PC-9 (cell line): ENCODE measurements at regions not wholly inside any gene's neighbourhood (a gene's known extent, or its start where the extent isn't known, plus 50 kb on each side); places are given as distances from the start of the nearest gene placed in this dataset.

Experiments used
- BruUV-seq: library from RNA; stranded (reverse); fragments of 400-500 nt; replicated peaks from 2 replicates; lab custom pipeline; 2021; lab: Mats Ljungman, UMichigan
- CTCF ChIA-PET: fragments of 300-600 bp; sonication (Branson Sonifier 250); formaldehyde crosslinking; loops from one replicate; lab custom pipeline; 2022; ENCODE audit warnings: antibody characterized with exemption; lab: Charles Lee
- POLR2A ChIA-PET: fragments of 300-600 bp; sonication (Branson Sonifier 250); formaldehyde crosslinking; loops from one replicate; lab custom pipeline; 2022; ENCODE audit warnings: antibody characterized with exemption; ENCODE audit not compliant: unreplicated experiment; lab: Charles Lee
- DNase-seq, 2 experiments: peaks; one replicate each; pipeline versions ENCODE4 v3.0.0 to v3.0.0-alpha.2; 2015 to 2022; ENCODE audit warnings: mixed read lengths in 1 of 2
- H2AFZ ChIP-seq: fragments of 200-600 bp; sonication (generic); 2 replicates; pipeline ENCODE4 v1.8.1; 2017; ENCODE audit warnings: antibody characterized with exemption
- H3F3A ChIP-seq: fragments of 200-600 bp; sonication (generic); 2 replicates; pipeline ENCODE4 v1.8.1; 2017; ENCODE audit warnings: antibody characterized with exemption, mild to moderate bottlenecking, low read depth; ENCODE audit not compliant: insufficient read depth
- H3K27ac ChIP-seq: fragments of 200-600 bp; sonication (generic); 2 replicates; pipeline ENCODE4 v1.6.1; 2016; ENCODE audit warnings: mixed run types
- H3K27me3 ChIP-seq: fragments of 200-600 bp; sonication (generic); 2 replicates; pipeline ENCODE4 v1.6.1; 2016; ENCODE audit warnings: low read depth, mixed run types; ENCODE audit not compliant: insufficient read depth
- H3K36me3 ChIP-seq: fragments of 200-600 bp; sonication (generic); 2 replicates; pipeline ENCODE4 v1.6.1; 2016; ENCODE audit warnings: low read depth, mixed run types
- H3K4me1 ChIP-seq: fragments of 200-600 bp; sonication (generic); replicated peaks from 2 replicates; pipeline ENCODE4 v1.6.1; 2016; ENCODE audit warnings: mixed run types; ENCODE audit not compliant: insufficient read depth
- H3K4me2 ChIP-seq: fragments of 200-600 bp; sonication (generic); 2 replicates; pipeline ENCODE4 v1.6.1; 2017; ENCODE audit warnings: mixed run types
- H3K4me3 ChIP-seq: fragments of 200-600 bp; sonication (generic); 2 replicates; pipeline ENCODE4 v1.6.1; 2016; ENCODE audit warnings: mixed run types
- H3K79me2 ChIP-seq: fragments of 200-600 bp; sonication (generic); 2 replicates; pipeline ENCODE4 v1.6.1; 2017; ENCODE audit warnings: low read depth, mixed run types
- H3K9me2 ChIP-seq: fragments of 200-600 bp; sonication (generic); 2 replicates; pipeline ENCODE4 v1.8.1; 2017; ENCODE audit warnings: mild to moderate bottlenecking; ENCODE audit not compliant: insufficient read depth
- H3K9me3 ChIP-seq: fragments of 200-600 bp; sonication (generic); 2 replicates; pipeline ENCODE4 v1.8.1; 2016; ENCODE audit warnings: low read depth; ENCODE audit not compliant: insufficient read depth
- H4K20me1 ChIP-seq: fragments of 200-600 bp; sonication (generic); 2 replicates; pipeline ENCODE4 v1.8.1; 2017; ENCODE audit not compliant: insufficient read depth
- CTCF ChIP-seq: fragments of 200-600 bp; sonication (generic); conservative IDR thresholded peaks from 2 replicates; pipeline ENCODE4 v1.6.1; 2017; ENCODE audit warnings: mixed run types, antibody characterized with exemption, mild to moderate bottlenecking, moderate library complexity
- EZH2 ChIP-seq: fragments of 200-600 bp; sonication (generic); IDR thresholded peaks from 2 replicates; pipeline ENCODE4 v1.8.0; 2017; ENCODE audit warnings: antibody characterized with exemption, low read depth
- intact Hi-C: fragments of 100-400 bp; cut with micrococcal nuclease; formaldehyde crosslinking; loops from one replicate; pipeline ENCODE4 v1.10.0; 2022; ENCODE audit not compliant: unreplicated experiment

DNA sequence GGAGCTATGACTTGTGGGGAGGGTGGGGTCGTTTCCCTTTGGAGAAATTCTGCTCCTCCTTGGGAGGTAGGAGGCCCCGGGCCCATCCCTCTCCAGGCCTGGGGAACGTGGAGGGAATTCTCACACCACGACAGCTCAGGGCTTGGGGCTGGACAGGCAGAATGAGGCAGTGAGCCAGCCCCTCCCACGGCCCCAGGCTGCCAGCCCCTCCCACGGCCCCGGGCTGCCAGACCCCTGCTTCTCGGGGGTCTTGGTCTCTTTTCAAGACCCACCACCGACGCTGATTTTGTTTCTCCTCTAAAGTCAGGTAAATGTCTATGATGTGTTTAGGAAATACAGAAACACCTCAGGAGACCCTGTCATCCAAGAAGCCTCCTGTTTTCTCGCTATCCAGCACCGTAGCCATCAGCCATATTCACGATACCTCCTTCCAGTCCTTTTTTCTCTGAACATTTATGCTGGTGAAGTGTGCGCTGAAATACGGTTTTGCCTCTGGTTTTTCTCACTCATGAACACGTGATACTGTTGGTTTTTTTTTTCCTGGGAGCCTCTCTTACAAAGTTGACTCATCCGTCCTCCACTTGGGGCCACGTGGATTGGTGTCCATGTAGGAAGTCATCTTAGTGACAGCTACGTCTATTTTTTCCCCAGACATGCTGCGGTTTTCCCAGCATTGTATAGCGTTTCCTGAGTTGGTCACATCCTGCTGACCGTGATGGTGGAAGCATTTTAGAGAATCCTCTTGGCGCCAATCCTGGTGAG is 1219.6 kb downstream of the BRD1 start:
- ChIA-PET CTCF (no interaction called here), POLR2A (no interaction called here)
- H3K4me3 ChIP-seq, result no peak overlapping the region
- TF ChIP-seq CTCF (no peak), EZH2 (no peak)
- no peak overlapping the region for H2AFZ ChIP-seq
- DNase-seq, result no peak
- no peaks in the 10 kb centered on the region for H3F3A ChIP-seq
- no peaks in the 10 kb centered on the region for H3K36me3 ChIP-seq
- H3K79me2 ChIP-seq, result no peaks in the 10 kb centered on the region
- intact Hi-C loops, result no loop called here
- no peak overlapping the region for H3K27ac ChIP-seq
- BruUV-seq, result no TSS peak
- H4K20me1 ChIP-seq, result peaks cover 1% of the 10 kb centered on the region; the same call in 1 of the 2 replicates
- H3K4me2 ChIP-seq, result no peak overlapping the region
- H3K9me3 ChIP-seq, result no peaks in the 10 kb centered on the region
- H3K9me2 ChIP-seq, result no peaks in the 10 kb centered on the region
- peaks cover 65% of the 10 kb centered on the region for H3K27me3 ChIP-seq
- H3K4me1 ChIP-seq, result no peaks in the 10 kb centered on the region

DNA sequence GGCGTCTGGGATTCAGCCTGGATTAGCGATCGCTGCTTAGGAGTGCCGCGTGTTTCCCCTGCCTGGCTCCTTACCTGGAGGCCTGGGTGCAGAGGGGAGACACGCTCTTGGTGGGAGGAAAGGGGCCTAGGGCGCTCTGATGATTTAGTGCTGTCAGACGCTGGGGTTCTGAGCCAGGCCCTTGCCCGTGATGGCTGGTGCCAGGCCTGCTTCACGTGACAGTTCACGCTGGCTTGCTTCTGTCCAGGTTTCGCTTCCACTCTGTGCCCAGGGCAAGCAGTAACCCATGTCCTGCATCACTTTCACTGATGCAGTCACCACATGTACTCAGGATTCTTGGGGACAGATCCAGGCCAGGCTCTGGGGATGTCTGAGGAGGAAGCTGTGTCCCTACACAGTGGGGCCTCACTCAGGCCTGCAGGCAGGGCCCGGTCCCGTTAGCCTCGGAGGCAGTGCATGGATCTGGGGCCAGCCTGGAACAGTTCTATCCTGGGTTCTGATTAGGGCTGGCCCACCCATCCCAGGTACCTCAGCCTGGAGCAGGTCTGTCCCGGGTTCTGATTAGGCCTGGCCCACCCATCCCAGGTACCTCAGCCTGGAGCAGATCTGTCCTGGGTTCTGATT is 1220.9 kb downstream of the BRD1 start:
- no peaks in the 10 kb centered on the region for H3K9me2 ChIP-seq
- H3K36me3 ChIP-seq, result no peaks in the 10 kb centered on the region
- ChIA-PET CTCF (no interaction called here), POLR2A (no interaction called here)
- no peaks in the 10 kb centered on the region for H3K4me1 ChIP-seq
- no peaks in the 10 kb centered on the region for H3K79me2 ChIP-seq
- H2AFZ ChIP-seq, result no peak overlapping the region
- no peaks in the 10 kb centered on the region for H3K9me3 ChIP-seq
- H3K27me3 ChIP-seq, result peaks cover 64% of the 10 kb centered on the region
- DNase-seq, result no peak
- intact Hi-C loops, result no loop called here
- no peaks in the 10 kb centered on the region for H3F3A ChIP-seq
- H3K4me3 ChIP-seq, result no peak overlapping the region
- no peak overlapping the region for H3K27ac ChIP-seq
- no peak for TF ChIP-seq CTCF
- no peak for TF ChIP-seq EZH2
- BruUV-seq, result no TSS peak
- H3K4me2 ChIP-seq, result no peak overlapping the region
- no peaks in the 10 kb centered on the region; the same call in 1 of the 2 replicates for H4K20me1 ChIP-seq

- H3K79me2 ChIP-seq, result no peaks in the 10 kb centered on the region
- peaks cover 64% of the 10 kb centered on the region for H3K27me3 ChIP-seq
- no peak overlapping the region for H3K4me3 ChIP-seq
- H3K4me1 ChIP-seq, result no peaks in the 10 kb centered on the region
- no peaks in the 10 kb centered on the region for H3K36me3 ChIP-seq
- intact Hi-C loops, result no loop called here
- POLR2A ChIA-PET, result no interaction called here
- TF ChIP-seq CTCF, result no peak
- no peak for TF ChIP-seq EZH2
- H3F3A ChIP-seq, result no peaks in the 10 kb centered on the region
- no peaks in the 10 kb centered on the region for H3K9me3 ChIP-seq
- CTCF ChIA-PET, result no interaction called here
- no peak for DNase-seq
- H3K27ac ChIP-seq, result no peak overlapping the region
- H2AFZ ChIP-seq, result no peak overlapping the region
- no peaks in the 10 kb centered on the region for H3K9me2 ChIP-seq
- BruUV-seq, result no TSS peak
- no peaks in the 10 kb centered on the region; the same call in 1 of the 2 replicates for H4K20me1 ChIP-seq
- no peak overlapping the region for H3K4me2 ChIP-seq
Measured at GRCh38 chr22:48605856-48606481, 1221.7 kb downstream of the BRD1 start.
